ENCODE measurements at regions not wholly inside any gene's neighbourhood (a gene's known extent, or its start where the extent isn't known, plus 50 kb on each side); places are given as distances from the start of the nearest gene placed in this dataset.

DNA sequence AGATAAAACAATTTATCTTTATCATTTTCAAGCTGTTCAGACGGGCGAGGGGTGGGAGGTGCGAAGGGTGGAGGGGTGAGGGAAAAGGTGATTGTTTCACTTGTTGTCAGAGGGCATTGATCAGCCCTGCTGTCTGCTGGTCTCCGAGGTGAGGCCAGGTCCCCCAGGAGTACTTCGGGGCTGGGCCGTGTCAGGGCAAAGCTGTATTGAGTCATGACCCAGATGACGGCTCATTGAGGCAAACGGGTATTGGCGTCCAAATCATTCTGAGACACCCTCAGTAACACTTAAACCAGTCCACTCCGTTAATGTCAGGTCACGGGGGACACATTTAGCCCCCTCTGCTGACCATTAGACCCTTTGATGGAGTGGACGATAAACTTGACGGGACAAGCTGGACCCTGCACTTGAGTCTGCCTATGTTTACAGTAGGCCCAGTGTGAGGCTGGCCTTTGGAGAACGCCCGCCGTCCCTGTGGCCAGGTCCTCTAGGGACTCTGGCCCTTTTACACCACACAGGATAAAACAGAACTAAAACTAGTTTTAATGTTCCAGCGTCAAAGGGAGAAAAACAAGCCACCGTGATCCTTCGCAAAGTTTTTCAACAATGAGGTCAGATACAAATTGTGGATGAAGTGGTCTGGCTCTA lies 502.2 kb upstream of the ZFHX3 start:
- TF ChIP-seq POLR2A (IDR thresholded peaks at IDR 0.05; ENCODE audit: low read length) = no peak
- TF ChIP-seq GATA1 (IDR thresholded peaks at IDR 0.05; ENCODE audit: low read depth, low read length) = no peak
